Cerebellar cortex (tissue), 1 donor: ENCODE measurements at regions not wholly inside any gene's neighbourhood (a gene's known extent, or its start where the extent isn't known, plus 50 kb on each side); places are given as distances from the start of the nearest gene placed in this dataset.

Experiments
- DNase-seq: peaks from one replicate; pipeline ENCODE4 v3.0.0-alpha.2; 2015; ENCODE audit warnings: low spot score

DNA sequence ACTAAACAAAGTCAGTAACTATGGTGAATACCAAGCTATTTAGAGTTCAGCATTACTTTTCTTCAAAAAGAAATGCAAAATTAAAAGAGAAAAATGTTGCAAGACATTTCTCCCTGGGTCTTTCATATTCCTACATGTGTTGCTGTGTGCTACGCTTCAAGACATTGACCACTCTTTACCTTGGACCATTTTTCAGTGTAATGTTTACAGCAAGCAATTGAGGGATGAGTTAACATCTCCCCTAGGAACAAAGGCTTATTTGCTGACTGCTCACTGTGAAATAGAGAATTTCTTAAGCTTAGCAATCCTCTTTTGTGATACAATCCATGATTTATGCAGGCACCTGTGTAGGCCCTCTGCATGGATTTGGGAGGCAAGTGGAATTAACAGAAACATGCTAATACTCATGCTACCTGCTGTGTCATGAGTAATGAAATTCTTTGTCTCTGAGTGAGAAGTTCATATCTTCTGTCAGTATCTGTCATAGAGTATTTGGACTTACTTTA, 1202.9 kb upstream of the CDH8 start:
- no peak for DNase-seq

DNA sequence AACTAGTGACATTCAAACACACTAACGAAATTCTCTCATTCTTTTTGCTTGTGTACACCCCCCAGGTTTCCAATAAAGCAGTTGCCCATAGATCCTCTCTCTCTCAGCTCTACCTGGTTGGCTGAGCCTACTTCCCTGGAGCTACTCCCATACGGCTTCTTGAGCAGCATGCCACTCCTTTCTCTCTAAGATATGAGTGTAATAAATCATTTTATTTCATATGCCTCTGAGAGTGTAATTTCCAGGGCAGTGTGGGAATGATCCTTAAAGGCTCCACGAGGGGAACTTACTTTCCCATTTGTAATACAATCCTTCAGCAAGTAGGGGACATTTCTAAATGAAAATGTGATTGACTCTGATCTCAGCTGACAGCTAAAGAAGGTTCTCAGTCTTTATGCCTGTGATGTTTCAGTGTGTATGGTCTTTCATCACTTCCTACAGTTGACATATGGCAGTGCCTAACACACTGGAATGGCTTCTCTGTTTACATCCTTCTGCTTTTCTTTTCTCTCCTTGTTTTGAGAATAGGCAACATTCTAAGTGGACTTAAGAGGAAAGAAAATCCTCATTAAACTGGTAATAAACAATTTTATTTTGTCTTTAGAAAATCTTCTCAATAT, 1194.3 kb upstream of the CDH8 start:
- no peak for DNase-seq

DNA sequence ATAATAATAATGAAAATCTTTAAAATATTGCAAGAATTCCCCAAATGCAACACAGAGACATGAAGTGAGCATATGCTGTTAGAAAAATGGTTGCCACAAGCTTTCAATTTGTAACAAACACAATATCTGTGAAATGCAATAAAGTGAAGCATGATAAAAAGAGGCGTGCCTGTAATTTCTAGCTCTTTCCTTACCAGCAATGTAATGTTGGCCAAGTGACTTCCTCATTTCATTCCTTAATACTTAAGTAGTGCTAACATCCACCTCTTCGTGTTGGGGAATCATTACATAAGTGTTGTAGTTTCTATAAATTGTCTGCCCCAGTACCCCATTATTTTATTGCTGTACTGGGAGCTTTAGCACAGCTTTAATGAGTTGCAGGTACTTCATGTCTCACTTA, 1192.0 kb upstream of the CDH8 start:
- no peak for DNase-seq

DNA sequence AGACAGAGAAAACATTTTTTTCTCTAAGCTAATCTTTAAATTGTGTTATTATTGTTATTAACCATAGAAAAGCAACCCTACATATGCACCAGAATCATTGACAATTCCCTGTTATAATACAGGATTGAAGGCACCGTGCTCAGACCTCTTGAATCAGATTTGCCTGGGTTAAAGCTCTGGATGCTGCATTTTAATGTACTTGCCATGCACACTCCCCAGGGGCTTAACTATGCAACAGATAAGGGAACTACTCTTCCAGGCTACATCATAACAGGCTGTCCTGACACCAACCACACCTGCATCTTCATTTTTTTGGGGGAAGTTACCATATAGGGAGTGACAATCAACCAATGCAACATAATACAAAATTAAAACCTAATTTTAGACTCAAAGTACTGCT, 1187.6 kb upstream of the CDH8 start:
- DNase-seq, result no peak

DNA sequence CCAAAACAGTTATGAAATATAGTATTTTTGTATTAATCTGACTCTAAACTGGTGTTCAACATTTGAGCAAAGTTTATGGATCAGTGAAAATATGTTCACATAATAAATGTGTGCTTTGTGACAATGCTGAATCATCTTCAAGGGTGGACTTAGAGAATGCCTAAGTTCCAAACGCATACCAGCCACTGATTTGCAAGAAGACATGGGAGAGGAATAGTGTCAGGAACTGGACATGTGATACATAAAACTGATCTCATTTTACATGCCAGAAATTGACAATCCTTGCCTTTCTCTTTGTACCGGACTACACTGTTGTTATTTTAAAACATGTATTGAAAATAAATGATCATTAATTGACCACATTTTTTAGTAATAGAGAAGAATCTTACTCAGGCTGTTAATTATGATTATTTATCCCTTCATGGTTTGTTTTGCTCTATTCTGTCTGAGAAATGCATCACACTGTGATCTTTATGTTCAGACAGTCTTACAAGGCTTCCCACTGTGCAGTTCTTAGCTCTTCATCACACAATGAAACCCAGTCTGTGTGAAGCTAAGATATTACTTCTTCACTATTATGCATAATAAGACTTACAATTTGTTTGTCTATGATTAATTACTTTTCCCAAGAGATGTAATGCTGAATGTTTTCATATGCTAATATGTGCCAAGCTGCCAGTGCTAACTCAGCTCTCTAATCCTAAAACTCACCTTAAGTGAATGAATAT, 1180.6 kb upstream of the CDH8 start:
- no peak for DNase-seq

DNA sequence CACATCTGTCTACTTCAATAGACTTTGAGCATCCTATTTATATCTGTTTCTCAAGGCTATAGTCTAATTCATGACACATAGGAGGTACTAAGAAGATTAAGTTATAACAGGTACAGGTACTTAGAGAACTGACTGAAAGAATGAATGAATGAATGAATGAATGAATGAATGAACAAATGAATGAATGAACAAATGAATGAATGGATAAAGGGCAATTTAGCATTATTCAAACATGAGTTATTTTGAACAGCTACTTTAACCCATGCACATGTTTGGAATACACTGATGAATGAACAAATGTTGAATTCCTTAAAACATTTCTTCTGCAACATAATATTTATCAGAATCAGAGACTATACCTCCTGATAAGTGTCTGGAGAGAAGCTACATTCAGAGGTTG, 1165.6 kb upstream of the CDH8 start:
- no peak for DNase-seq

DNA sequence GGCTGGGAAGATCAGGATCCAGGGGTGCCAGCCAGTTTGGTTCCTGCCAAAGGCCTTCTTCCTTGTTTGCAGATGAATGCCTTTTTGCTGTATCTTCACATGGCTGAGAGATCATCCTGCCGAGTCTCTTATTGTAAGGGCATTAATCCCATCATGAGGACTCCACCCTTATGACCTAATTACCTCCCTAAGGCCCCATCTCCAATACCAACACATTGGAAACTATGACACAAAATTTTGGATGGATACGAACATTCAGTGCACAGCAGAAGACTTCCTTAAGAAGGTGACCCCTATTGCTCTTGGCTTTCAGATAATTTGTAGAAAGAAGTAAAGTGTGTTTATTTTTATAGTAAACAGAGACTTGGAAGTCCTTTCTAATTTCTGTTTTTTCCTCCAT, 1164.7 kb upstream of the CDH8 start:
- no peak for DNase-seq

DNA sequence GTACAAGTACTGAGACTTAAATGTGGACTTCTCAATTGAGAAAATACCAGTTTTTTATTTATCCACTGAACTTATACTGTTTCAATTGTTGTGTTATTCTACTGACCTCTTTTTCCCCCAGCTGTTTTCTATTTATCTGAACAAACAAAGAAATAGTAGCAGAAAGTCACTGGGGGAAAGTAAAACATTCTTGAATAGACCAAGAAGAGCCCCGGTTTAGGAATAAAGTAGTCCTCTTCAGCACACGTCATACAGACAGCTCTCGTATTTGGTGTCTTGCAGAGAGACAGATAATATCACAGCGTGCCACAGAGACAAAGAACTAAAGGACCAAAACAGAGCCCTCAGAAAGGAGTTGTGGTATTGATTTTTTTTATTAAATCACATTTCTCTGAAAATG, 1159.1 kb upstream of the CDH8 start:
- DNase-seq, result no peak

DNA sequence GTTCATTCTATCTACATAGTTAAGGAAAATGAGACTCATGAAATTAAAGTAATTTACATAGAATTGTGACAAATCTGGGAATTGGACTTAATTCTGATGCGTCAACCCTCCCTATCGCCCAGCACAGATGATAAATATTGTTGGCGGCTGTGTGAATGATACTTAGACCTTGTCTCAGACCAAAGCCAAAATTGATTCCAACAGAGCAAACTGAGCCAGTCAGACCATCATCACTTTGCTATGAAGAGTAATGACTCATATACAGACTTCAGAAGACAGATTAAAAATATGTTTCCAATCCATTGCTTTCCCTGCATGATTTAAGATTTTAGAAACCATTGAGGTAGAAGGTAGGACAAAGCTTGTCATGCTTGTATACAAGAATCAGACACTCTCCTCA, 1156.7 kb upstream of the CDH8 start:
- DNase-seq, result no peak

DNA sequence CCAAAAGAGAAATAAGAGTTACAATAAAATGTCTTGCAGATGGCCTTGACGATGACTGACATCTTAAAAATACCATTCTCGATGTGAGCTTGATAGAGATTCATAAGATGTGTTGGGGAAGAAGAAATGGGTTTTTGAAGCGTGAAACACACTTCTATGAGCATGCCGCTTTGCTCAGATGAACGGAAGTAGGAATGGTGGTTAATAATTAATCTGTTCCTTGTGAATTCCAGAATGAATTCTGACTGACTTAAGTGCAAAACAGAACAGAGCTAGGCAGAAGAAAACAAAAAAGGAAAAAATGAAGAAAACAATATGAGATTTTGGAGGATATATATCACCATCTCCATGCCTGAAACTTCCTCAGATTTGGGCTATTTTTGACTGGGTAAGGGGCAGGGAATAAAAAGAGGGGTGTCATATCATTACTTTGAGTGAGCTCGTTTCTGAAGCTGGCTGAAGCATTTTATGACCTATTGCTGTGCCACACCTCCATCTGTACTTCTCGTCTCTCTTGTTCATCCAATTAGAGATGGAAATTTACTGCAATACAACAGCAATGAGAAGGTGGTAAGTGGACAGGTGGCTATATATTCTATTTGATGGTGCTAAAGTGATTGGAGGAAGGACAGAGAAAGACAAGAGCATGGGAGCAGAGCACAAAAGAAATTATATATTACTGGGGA, 1152.0 kb upstream of the CDH8 start:
- DNase-seq, result no peak

DNA sequence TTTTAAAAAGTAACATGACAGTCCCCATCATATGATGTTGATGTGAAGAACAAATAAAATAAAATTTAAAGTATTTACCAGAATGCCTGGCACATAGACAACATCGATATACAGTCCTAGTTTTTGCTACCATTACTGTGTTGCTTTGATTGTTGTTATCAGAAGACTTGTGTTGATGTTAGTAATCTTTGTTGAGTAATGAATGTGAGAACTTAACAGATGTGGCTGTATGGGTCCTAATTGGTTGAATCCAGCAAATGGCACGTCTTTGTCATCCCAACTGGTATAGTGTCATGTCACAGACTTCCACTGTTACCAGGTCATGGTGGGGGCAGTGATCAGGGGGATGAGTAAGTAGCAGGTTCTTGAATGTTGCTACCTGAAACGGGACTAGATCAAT, 1151.4 kb upstream of the CDH8 start:
- no peak for DNase-seq

DNA sequence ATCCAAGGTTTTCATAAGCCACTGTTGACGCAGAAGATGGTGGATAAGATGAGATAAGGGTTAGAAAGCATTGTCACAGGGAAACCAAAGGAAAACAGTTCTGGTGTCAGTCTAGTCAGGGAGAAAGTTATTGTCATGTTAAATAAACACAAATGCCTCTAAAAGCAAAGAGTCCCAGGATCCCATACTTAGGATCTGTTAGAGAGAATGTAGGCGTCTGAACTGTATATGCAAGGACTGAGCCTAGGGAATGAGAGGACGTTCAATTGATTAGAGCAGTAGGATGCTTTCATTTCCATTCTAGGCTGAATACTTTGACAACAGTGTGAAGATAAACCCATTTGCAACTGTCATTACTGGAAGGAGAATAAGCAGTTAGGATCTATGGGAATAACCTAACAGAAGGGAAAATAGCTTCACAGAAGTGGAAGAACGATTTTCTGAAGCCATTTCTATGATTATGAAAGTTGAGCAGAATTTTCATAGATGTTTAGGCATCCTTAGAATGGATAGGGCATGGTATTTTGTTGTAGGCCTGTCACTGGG, 1149.1 kb upstream of the CDH8 start:
- DNase-seq, result no peak

DNA sequence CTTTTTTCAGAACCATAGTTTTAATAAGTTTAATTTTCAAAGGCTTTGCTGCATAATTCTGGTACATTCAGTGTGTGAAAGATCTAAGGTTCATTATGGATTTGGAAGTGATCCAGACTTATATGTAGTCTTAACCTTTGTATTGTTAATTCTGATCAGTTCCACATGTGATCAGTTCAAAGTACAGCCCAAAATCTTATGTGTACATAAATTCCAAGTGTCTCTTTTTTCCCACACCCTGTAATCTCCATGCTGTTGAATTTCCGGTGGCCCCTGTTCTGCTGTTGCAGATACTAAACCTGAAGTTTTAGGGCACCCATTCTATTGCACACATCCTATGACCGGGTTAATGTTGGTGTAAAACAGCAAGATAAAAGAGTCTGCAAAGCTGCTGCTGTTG, 1147.5 kb upstream of the CDH8 start:
- no peak for DNase-seq

DNA sequence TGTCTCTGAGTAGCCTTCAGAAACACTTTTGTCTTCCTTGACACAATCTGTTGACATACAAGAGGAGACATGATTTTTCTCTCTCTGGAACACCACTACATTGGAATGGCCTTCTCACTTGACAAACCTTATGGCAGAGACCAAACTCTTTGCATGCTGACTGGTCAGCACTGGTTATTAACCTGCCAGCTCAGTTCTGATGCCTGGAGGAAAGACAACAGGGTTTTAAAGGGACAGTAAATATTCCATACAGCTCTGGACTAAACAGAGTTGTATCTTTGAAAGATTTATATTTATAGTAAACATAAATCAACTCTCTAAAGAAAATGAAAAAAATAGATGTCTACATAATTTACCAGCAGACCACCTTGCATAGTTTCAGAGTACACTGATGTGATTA, 1139.1 kb upstream of the CDH8 start:
- DNase-seq, result no peak

DNA sequence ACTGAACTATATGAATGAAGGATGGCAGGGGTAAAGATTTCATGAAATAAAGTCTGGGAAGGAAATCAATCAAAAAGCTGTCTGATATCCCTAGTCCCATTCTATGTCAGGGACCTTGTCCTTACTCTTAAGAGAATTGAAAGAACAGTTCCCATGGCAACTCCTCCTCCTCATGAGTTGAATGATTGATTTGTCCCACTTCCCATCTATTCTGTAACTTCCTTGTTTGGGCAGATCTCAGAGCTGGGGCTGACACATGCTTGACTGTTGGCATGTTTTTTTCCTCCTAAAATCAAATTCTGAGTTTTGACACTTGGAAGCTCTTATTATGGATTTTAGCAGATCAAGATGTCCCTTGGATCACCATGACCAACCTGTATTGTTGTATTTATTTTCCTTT, 1138.6 kb upstream of the CDH8 start:
- DNase-seq, result no peak

DNA sequence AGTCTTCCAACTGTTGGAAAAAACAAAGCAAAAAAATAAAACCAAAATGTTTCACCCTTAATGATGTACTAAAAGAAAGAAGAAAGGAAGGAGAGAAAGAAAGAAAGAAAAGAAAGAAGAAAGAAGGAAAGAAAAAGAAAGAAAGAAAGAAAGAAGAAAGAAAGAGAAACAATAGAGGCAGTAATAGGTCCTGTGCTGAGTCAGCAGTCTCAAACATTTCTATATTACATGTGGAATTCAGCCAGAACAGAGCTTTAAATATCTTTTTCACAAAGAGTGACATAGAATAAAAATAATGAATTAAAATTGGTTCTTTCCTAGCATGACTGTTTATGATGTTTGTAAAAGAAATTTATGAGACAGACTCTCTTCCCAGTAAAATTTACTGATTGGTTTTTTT, 1135.3 kb upstream of the CDH8 start:
- DNase-seq, result no peak

DNA sequence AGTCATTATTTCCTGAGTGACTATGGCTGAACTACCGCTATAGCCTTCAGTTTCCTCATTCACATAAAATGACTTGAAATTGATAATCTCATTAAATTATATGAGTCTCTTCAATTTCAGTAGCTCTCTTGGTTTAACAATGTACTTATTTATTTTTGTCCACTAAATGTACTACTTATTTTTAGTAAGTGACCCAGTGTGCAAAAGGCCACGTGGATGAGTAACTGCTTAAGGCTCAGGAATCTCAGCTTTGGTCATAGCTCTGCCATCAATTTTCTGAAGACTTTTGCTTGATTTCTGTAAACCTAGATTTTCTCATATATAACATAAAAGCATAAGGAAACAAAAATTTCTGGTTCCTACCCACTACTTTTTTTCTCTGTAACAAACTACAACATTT, 1132.9 kb upstream of the CDH8 start:
- no peak for DNase-seq

DNA sequence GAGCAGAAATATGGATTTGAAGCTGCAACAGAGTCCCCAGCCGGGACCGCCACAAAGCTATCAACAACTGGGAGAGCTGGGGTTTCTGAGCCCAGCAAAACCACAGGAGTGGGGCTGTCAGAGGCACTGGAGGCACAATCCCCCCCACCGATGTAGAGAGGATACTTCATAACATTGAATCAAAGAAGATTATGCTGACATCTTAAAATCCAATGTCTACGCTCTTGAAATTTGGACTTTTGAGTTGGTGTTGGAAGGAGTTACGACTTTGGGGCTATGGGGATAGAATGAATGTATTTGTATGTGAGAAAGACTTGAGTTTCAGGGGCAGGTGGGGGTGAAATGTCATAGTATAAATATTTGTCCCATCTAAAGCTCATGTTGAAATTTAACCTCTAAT, 1121.6 kb upstream of the CDH8 start:
- DNase-seq, result no peak

DNA sequence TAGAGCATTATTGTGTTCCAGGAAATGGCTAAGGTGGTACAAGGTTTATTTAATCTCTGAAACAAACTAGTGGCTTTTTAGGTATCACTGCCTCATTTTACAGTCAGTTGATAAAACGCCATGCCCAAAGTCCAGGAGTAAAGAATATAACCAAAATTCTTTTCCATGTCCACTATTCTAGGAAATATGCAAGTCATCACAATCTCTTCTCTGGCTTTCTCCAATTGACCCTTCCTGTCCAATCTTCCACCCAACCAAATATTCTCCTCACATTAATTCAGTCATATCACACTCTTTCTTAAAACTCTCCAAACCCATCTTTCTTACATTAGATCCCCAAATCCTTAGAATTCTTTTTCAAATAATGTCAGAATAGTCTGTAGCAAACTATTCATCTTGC, 1110.0 kb upstream of the CDH8 start:
- DNase-seq, result no peak

DNA sequence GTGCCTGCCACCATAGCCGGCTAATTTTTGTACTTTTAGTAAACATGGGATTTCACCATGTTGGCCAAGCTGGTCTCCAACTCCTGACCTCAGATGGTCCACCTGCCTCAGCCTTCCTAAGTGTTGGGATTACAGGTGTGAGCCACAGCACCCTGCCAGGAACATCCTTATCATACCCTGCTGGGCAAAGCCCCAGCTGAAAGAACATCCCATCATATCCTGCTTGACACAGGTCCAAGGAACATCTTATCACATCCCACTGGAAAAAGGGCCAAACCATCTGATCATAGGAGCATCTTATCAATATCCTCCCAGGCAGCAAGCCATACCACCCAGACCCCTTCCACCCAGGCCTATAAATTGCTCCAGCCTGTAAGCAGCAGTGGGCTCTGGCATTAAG, 1109.2 kb upstream of the CDH8 start:
- DNase-seq, result no peak

DNA sequence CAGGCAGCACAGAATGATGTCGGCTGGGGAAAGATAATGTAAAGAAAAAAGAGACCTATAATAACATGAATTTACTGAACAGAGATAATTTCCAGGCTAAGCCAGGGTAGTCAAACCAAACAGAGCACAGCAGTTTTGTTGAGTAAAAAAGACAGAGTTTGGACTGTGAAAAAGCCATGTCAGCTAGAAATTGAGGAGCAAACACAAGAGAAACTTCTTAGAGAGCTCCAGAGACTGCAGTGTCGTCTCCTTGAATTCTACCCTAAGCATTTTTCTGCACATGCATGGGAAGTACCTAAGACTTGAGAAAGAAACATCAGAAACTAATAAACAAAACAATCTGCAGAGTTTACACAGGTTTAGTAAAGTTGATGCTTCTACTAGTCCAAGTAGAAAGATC, 1098.8 kb upstream of the CDH8 start:
- no peak for DNase-seq

DNA sequence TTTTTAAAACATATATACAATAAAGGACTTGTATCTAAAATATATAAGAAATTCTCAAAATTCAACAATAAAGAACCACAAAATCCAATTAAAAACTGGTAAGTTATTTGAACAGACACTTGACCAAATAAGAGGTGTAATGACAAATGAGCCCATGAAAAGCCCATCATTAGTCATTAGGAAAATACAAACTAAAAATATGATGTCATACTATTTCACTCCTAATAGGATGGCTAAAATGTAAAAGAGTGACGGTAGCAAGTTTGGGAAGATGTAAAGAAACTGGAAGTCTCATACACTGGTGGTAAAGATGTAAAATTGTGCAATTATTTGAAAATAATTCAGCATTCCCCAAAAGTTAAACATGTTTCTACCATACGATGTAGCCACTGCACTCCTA, 1095.3 kb upstream of the CDH8 start:
- DNase-seq, result no peak

DNA sequence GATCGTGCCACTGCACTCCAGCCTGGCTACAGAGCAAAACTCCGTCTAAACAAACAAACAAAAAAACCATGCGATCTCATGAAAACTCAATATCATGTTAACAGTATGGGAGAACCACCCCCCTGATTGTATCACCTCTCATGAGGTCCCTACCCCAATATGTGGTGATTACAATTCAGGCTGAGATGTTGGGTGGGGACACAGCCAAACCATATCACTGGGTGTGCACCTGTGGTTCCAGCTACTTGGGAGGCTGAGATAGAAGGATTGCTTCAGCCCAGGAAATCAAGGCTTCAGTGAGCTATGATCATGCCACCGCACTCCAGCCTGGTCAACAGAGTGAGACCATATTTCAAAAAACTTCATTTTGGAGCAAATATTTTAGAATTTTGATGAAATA, 1094.7 kb upstream of the CDH8 start:
- no peak for DNase-seq
